Mesendoderm (in vitro differentiated cells): ENCODE measurements at regions not wholly inside any gene's neighbourhood (a gene's known extent, or its start where the extent isn't known, plus 50 kb on each side); places are given as distances from the start of the nearest gene placed in this dataset.

Experiments
- DNase-seq: peaks from one replicate; pipeline ENCODE4 v3.0.0; 2013
- H2AK5ac ChIP-seq: 2 replicates; pipeline ENCODE4 v1.6.1; 2013; ENCODE audit warnings: low read length, inconsistent platforms
- H2BK120ac ChIP-seq: 2 replicates; pipeline ENCODE4 v1.6.1; 2013; ENCODE audit warnings: low read depth, mild to moderate bottlenecking, low read length, moderate library complexity, mixed read lengths
- H2BK15ac ChIP-seq: replicated peaks from 2 replicates; pipeline ENCODE4 v1.6.1; 2013; ENCODE audit warnings: low read depth, mild to moderate bottlenecking, moderate library complexity
- H2BK5ac ChIP-seq: 2 replicates; pipeline ENCODE4 v1.6.1; 2013; ENCODE audit warnings: low read length, inconsistent platforms
- H3K18ac ChIP-seq: 2 replicates; pipeline ENCODE4 v1.6.1; 2013; ENCODE audit warnings: mild to moderate bottlenecking, low read length, mixed read lengths
- H3K23ac ChIP-seq: one replicate; pipeline ENCODE4 v1.6.1; 2013; ENCODE audit warnings: low read length
- H3K27ac ChIP-seq: 2 replicates; pipeline ENCODE4 v1.5.1; 2013; ENCODE audit warnings: low read depth, mild to moderate bottlenecking, inconsistent platforms, low read length, moderate library complexity
- H3K27me3 ChIP-seq: 2 replicates; pipeline ENCODE4 v1.6.1; 2013; ENCODE audit warnings: low read length, control low read depth, mild to moderate bottlenecking, inconsistent platforms; ENCODE audit not compliant: insufficient read depth, poor library complexity
- H3K36me3 ChIP-seq: 2 replicates; pipeline ENCODE4 v1.6.1; 2013; ENCODE audit warnings: low read length, inconsistent platforms; ENCODE audit not compliant: control insufficient read depth, insufficient read depth
- H3K4ac ChIP-seq: one replicate; pipeline ENCODE4 v1.6.1; 2013; ENCODE audit warnings: low read depth, mild to moderate bottlenecking, low read length, moderate library complexity
- H3K4me1 ChIP-seq: 2 replicates; pipeline ENCODE4 v1.6.1; 2013; ENCODE audit warnings: low read depth, low read length, inconsistent platforms; ENCODE audit not compliant: control insufficient read depth
- H3K4me2 ChIP-seq: 2 replicates; pipeline ENCODE4 v1.6.1; 2013; ENCODE audit warnings: low read length
- H3K4me3 ChIP-seq: 2 replicates; pipeline ENCODE4 v1.5.1; 2013; ENCODE audit warnings: mild to moderate bottlenecking, low read length
- H3K56ac ChIP-seq: one replicate; pipeline ENCODE4 v1.6.1; 2013; ENCODE audit warnings: low read length
- H3K79me1 ChIP-seq: 2 replicates; pipeline ENCODE4 v1.6.1; 2013; ENCODE audit warnings: low read length, inconsistent platforms
- H3K79me2 ChIP-seq: 2 replicates; pipeline ENCODE4 v1.6.1; 2013; ENCODE audit warnings: mild to moderate bottlenecking, low read length; ENCODE audit not compliant: control insufficient read depth, insufficient read depth
- H3K9ac ChIP-seq: 2 replicates; pipeline ENCODE4 v1.6.1; 2013; ENCODE audit warnings: low read length, inconsistent platforms
- H4K5ac ChIP-seq: one replicate; pipeline ENCODE4 v1.6.1; 2013; ENCODE audit warnings: low read length
- H4K8ac ChIP-seq: one replicate; pipeline ENCODE4 v1.6.1; 2013; ENCODE audit warnings: low read depth, mild to moderate bottlenecking, control low read depth, low read length, moderate library complexity
- WGBS: extraction: QIAGEN DNeasy Blood & Tissue Kit; methylation state at CpG from one replicate; pipeline ENCODE4 v1.1.7; 2013; ENCODE audit warnings: low lambda C conversion rate, missing lambda C conversion rate; ENCODE audit not compliant: insufficient coverage; ENCODE audit errors: extremely low coverage; 5-methylcytosine and 5-hydroxymethylcytosine counted together

DNA sequence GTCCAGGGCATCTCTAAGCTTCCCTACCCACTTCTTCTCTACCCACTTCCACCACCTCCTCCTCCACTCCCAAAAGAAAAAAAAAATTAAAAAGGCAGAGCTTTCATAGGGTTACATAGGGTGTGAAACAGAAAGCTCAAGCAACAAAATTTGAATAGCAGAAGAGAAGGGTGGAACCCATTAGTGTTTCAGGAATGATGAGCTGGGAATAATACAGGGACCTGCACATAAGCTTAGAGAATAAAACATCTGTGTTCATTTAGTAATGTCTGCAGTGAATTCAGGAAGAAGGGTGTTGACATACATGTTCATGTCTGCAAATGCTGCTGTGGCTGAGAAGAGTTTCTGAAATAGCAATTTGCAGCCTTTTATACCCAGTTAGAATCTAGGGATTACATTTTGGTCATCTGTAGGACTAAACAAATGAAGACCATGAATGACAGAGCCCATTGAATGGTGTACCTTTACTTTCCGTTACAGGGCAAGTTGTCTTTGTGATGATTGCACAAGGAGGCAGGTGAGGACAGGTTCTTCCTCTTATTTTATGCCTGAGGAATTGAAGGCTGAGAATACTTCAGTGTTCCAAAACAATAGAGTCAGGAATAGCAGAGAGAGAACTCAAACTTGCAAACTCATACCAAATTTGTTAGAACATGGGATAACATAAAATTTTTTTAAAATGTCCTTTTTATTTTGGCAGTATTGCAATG lies 975.1 kb downstream of the TFAP2A start:
- H3K9ac ChIP-seq: no peak overlapping the region
- no peak overlapping the region for H3K4ac ChIP-seq
- no peak overlapping the region for H3K23ac ChIP-seq
- no peak overlapping the region for H3K56ac ChIP-seq
- WGBS: no CpG with 5 or more reads among the region's 1 CpG
- no peak overlapping the region for H2BK120ac ChIP-seq
- no peak overlapping the region for H4K8ac ChIP-seq
- H2BK5ac ChIP-seq: no peak overlapping the region
- no peak overlapping the region for H3K4me3 ChIP-seq
- no peaks in the 10 kb centered on the region for H3K4me1 ChIP-seq
- no peaks in the 10 kb centered on the region for H3K36me3 ChIP-seq
- H2AK5ac ChIP-seq: no peak overlapping the region
- H3K18ac ChIP-seq: no peak overlapping the region
- DNase-seq: no peak
- H3K27ac ChIP-seq: no peak overlapping the region
- H4K5ac ChIP-seq: no peak overlapping the region
- H3K4me2 ChIP-seq: no peak overlapping the region
- H3K79me2 ChIP-seq: no peaks in the 10 kb centered on the region
- no peaks in the 10 kb centered on the region for H3K79me1 ChIP-seq
- no peaks in the 10 kb centered on the region for H3K27me3 ChIP-seq
- no peak overlapping the region for H2BK15ac ChIP-seq

DNA sequence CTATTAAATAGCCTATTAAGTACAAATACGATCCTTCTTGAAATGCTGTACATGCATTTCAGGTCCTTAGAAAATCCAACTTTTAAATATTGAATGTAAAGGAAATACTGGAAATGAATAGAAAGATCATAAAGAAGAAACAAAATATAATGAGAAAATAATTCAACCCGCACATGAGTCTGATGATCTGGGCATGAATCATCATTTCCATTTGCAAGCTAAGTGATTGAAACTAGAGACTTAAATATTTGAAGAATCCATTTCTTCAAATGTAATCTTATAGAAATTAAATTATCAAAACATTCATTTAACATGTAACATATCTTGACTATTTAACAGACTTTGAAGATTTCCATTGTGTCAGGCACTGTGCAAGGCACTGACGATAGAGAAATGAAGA lies 977.0 kb downstream of the TFAP2A start:
- Histone ChIP-seq H3K4me2 (no peak overlapping the region), H3K4ac (no peak overlapping the region), H4K8ac (no peak overlapping the region), H3K4me3 (no peak overlapping the region), H3K9ac (no peak overlapping the region), H3K36me3 (no peaks in the 10 kb centered on the region), H3K56ac (no peak overlapping the region), H3K79me1 (no peaks in the 10 kb centered on the region), H2AK5ac (no peak overlapping the region), H3K27me3 (no peaks in the 10 kb centered on the region), H3K79me2 (no peaks in the 10 kb centered on the region), H3K23ac (no peak overlapping the region), H3K27ac (no peak overlapping the region), H4K5ac (no peak overlapping the region), H2BK120ac (no peak overlapping the region), H2BK15ac (no peak overlapping the region), H2BK5ac (no peak overlapping the region), H3K4me1 (no peaks in the 10 kb centered on the region), H3K18ac (no peak overlapping the region)
- WGBS: no CpG with 5 or more reads among the region's 3 CpGs
- DNase-seq: no peak

DNA sequence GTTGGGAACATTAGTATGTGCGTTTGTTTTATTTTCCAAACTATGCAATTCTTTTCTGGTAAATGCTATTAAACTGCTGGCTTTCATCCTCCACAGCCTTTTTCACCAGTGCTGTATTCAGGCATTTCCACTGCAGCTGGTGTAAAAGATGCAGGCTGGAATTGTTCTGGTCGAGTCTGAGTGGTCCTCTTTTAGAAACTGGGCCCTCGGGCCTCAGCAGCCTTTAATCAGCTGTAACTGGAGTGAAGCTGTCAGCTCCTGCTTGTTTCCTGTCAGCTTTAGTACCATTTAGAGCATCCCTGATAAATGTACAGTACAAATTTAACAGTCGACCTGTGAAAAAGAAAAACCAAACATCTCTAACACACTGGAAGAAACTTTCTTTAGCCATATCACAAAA lies 979.6 kb downstream of the TFAP2A start:
- no peak for DNase-seq
- no peak overlapping the region for H3K23ac ChIP-seq
- no peak overlapping the region for H3K56ac ChIP-seq
- H3K4ac ChIP-seq: no peak overlapping the region
- H3K4me3 ChIP-seq: no peak overlapping the region
- no peak overlapping the region for H3K9ac ChIP-seq
- H2BK120ac ChIP-seq: no peak overlapping the region
- no peak overlapping the region for H3K4me2 ChIP-seq
- H3K79me1 ChIP-seq: no peaks in the 10 kb centered on the region
- H3K4me1 ChIP-seq: no peaks in the 10 kb centered on the region
- no peak overlapping the region for H2AK5ac ChIP-seq
- no peak overlapping the region for H3K18ac ChIP-seq
- no peak overlapping the region for H4K8ac ChIP-seq
- no peak overlapping the region for H2BK5ac ChIP-seq
- no CpG with 5 or more reads among the region's 4 CpGs for WGBS
- no peak overlapping the region for H3K27ac ChIP-seq
- no peak overlapping the region for H4K5ac ChIP-seq
- no peaks in the 10 kb centered on the region for H3K36me3 ChIP-seq
- no peaks in the 10 kb centered on the region for H3K27me3 ChIP-seq
- H2BK15ac ChIP-seq: no peak overlapping the region
- no peaks in the 10 kb centered on the region for H3K79me2 ChIP-seq

DNA sequence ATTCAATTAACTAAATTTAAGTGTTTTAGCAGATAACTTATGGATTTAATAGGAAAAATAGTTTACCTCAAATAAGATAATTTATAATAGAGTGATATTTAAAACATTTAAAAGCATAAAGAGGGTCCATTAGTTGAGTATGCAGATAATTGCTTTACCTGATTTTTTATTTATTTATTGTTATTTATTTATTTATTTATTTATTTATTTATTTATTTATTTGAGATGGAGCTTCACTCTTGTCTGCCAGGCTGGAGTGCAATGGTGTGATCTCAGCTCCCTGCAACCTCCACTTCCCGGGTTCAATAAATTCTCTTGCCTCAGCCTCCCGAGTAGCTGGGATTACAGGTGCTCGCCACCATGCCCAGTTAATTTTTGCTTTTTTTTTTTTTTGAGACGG lies 982.9 kb downstream of the TFAP2A start:
- no peak overlapping the region for H3K18ac ChIP-seq
- H3K4me2 ChIP-seq: no peak overlapping the region
- no peak overlapping the region for H3K23ac ChIP-seq
- no peaks in the 10 kb centered on the region for H3K79me1 ChIP-seq
- H2BK120ac ChIP-seq: no peak overlapping the region
- no peaks in the 10 kb centered on the region for H3K27me3 ChIP-seq
- WGBS: no CpG with 5 or more reads among the region's 4 CpGs
- no peak overlapping the region for H2BK15ac ChIP-seq
- H3K79me2 ChIP-seq: no peaks in the 10 kb centered on the region
- H2AK5ac ChIP-seq: no peak overlapping the region
- H3K4me1 ChIP-seq: no peaks in the 10 kb centered on the region
- H3K9ac ChIP-seq: no peak overlapping the region
- H3K36me3 ChIP-seq: no peaks in the 10 kb centered on the region
- DNase-seq: no peak
- H3K4me3 ChIP-seq: no peak overlapping the region
- no peak overlapping the region for H3K4ac ChIP-seq
- no peak overlapping the region for H4K5ac ChIP-seq
- no peak overlapping the region for H2BK5ac ChIP-seq
- no peak overlapping the region for H3K27ac ChIP-seq
- H4K8ac ChIP-seq: no peak overlapping the region
- no peak overlapping the region for H3K56ac ChIP-seq

DNA sequence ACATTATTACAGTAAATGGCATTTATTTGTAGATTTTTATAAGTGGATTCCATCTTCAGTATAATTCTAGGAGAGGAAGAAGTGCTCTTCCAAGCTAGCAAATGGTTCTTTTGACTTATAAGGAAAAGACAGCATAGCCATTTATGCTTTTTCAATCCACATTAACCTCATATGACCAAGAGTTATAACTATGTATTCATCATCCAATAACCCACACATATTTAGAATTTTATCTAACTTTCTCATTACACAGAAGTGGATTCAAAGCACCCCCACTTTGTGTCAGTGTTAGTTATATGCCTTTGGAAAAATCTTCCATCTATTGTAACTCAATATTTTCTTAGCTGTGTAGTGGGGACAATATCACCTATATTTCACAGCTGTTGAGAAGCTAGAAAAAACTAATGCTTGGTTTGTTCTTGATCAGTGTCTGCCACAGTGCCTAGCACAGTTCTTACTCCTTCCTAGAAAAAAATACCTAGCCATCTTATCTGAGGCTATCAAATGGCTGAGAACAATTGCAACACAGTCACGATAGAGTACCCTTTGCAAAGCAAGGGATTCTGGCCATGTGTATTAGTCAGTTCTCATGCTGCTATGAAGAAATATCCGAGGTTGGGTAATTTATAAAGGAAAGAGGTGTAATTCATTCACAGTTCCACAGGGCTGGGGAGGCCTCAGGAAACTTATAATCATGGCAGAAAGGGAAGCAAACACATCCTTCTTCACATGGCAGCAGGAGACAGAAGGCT lies 986.3 kb downstream of the TFAP2A start:
- Histone ChIP-seq H3K18ac (no peak overlapping the region), H3K9ac (no peak overlapping the region), H3K4me1 (no peaks in the 10 kb centered on the region), H3K27ac (no peak overlapping the region), H3K27me3 (no peaks in the 10 kb centered on the region), H2AK5ac (no peak overlapping the region), H3K79me2 (no peaks in the 10 kb centered on the region), H2BK15ac (no peak overlapping the region), H3K79me1 (no peaks in the 10 kb centered on the region), H3K36me3 (no peaks in the 10 kb centered on the region), H2BK120ac (no peak overlapping the region), H4K8ac (no peak overlapping the region), H3K56ac (no peak overlapping the region), H4K5ac (no peak overlapping the region), H3K23ac (no peak overlapping the region), H3K4me2 (no peak overlapping the region), H3K4ac (no peak overlapping the region), H3K4me3 (no peak overlapping the region), H2BK5ac (no peak overlapping the region)
- DNase-seq: no peak
- no CpG with 5 or more reads among the region's 2 CpGs for WGBS
